ENCODE measurements at regions not wholly inside any gene's neighbourhood (a gene's known extent, or its start where the extent isn't known, plus 50 kb on each side); places are given as distances from the start of the nearest gene placed in this dataset.

DNA sequence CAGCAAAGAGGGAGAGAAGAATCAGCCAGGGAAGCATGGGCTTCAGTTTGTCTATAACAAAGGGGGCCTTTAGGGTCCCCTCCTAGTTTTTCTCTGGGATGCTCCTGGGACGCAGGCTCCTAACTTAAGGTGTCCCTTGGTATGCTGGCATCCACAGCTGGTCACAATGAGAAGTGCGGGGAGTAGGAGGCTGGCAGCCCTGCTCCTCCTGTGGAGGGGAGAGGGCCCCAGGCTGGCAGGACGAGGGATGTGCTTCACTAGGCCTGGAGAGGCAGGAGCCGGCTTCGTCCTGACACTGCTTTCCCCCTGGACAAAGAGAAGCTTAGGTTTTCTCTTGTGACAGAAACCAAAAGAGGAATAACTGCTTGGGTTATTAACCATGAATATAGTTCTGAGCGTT lies 67.6 kb downstream of the NENF start:
- TF ChIP-seq POLR2A (IDR thresholded peaks at IDR 0.05): no peak
- no peak for TF ChIP-seq CTCF (IDR thresholded peaks at IDR 0.05)

All from gastroesophageal sphincter (tissue), 3 donors.